Fibroblast of the aortic adventitia (primary cell): ENCODE measurements at regions not wholly inside any gene's neighbourhood (a gene's known extent, or its start where the extent isn't known, plus 50 kb on each side); places are given as distances from the start of the nearest gene placed in this dataset.

ENCODE experiments used
- DNase-seq: peaks from one replicate; pipeline ENCODE4 v3.0.0-alpha.2; 2010; ENCODE audit warnings: low read depth
- H3K4me3 ChIP-seq: 2 replicates; pipeline ENCODE4 v1.5.1; 2011; ENCODE audit warnings: low read depth, mild to moderate bottlenecking, control low read depth, low read length, moderate library complexity
- CTCF ChIP-seq: IDR thresholded peaks from 2 replicates; pipeline ENCODE4 v1.5.1; 2011; ENCODE audit warnings: mild to moderate bottlenecking, low read length, control low read depth, inconsistent platforms; ENCODE audit not compliant: insufficient read depth

- no peak for TF ChIP-seq CTCF
- DNase-seq = no peak
Observed at GRCh38 chr10:109187677-109188076, 735.6 kb downstream of the XPNPEP1 start.

GRCh38 chr10:109183366-109183765 lies 739.9 kb downstream of the XPNPEP1 start:
- no peak for TF ChIP-seq CTCF
- no peak overlapping the region for H3K4me3 ChIP-seq
- DNase-seq = peak; percentile 42

More at GRCh38 chr10:109187677-109188076, 735.6 kb downstream of the XPNPEP1 start:
- no peak overlapping the region for H3K4me3 ChIP-seq

GRCh38 chr10:109178591-109178990 lies 744.7 kb downstream of the XPNPEP1 start:
- no peak for DNase-seq
- no peak overlapping the region for H3K4me3 ChIP-seq
- TF ChIP-seq CTCF = no peak

GRCh38 chr10:109174526-109174925 lies 748.8 kb downstream of the XPNPEP1 start:
- TF ChIP-seq CTCF = no peak
- no peak overlapping the region for H3K4me3 ChIP-seq
- DNase-seq = no peak

- DNase-seq = no peak
- TF ChIP-seq CTCF = no peak
- H3K4me3 ChIP-seq = no peak overlapping the region
Observed at GRCh38 chr10:109173937-109174336, 749.4 kb downstream of the XPNPEP1 start.

GRCh38 chr10:109173121-109173520 lies 750.2 kb downstream of the XPNPEP1 start:
- no peak overlapping the region for H3K4me3 ChIP-seq
- DNase-seq = no peak
- no peak for TF ChIP-seq CTCF

GRCh38 chr10:109166935-109167334 lies 756.4 kb downstream of the XPNPEP1 start:
- peak; percentile 11 for DNase-seq
- TF ChIP-seq CTCF = no peak
- no peak overlapping the region for H3K4me3 ChIP-seq
